KMS-11 (cell line): ENCODE measurements at regions not wholly inside any gene's neighbourhood (a gene's known extent, or its start where the extent isn't known, plus 50 kb on each side); places are given as distances from the start of the nearest gene placed in this dataset.

Source experiments
- H2AFZ ChIP-seq: fragments of 200-600 bp; sonication (generic); 2 replicates; pipeline ENCODE4 v1.6.1; 2016; ENCODE audit warnings: antibody characterized with exemption, mixed run types, low read depth
- H3K27ac ChIP-seq: fragments of 200-600 bp; sonication (generic); 2 replicates; pipeline ENCODE4 v1.6.1; 2016; ENCODE audit warnings: mild to moderate bottlenecking, mixed run types
- H3K27me3 ChIP-seq: fragments of 200-600 bp; sonication (generic); 2 replicates; pipeline ENCODE4 v1.6.1; 2017; ENCODE audit warnings: mild to moderate bottlenecking, low read depth, mixed run types, moderate library complexity; ENCODE audit not compliant: insufficient read depth
- H3K36me3 ChIP-seq: fragments of 200-600 bp; sonication (generic); 2 replicates; pipeline ENCODE4 v1.6.1; 2017; ENCODE audit warnings: mild to moderate bottlenecking, mixed run types; ENCODE audit not compliant: insufficient read depth
- H3K4me1 ChIP-seq: fragments of 200-600 bp; sonication (generic); 2 replicates; pipeline ENCODE4 v1.6.1; 2016; ENCODE audit warnings: mild to moderate bottlenecking, low read depth, mixed run types; ENCODE audit not compliant: poor library complexity, severe bottlenecking
- H3K4me2 ChIP-seq: fragments of 200-600 bp; sonication (generic); 2 replicates; pipeline ENCODE4 v1.7.0; 2016; ENCODE audit warnings: mild to moderate bottlenecking, mixed run types
- H3K4me3 ChIP-seq: fragments of 200-600 bp; sonication (generic); IDR thresholded peaks from 2 replicates; pipeline ENCODE4 v1.6.1; 2017; ENCODE audit warnings: low read depth, low read length, mixed read lengths; ENCODE audit not compliant: insufficient read depth
- H3K79me2 ChIP-seq: fragments of 200-600 bp; sonication (generic); 2 replicates; pipeline ENCODE4 v1.6.1; 2016; ENCODE audit warnings: low read depth, mixed run types; ENCODE audit not compliant: insufficient read depth
- H3K9ac ChIP-seq: fragments of 200-600 bp; sonication (generic); 2 replicates; pipeline ENCODE4 v1.6.1; 2016; ENCODE audit warnings: mild to moderate bottlenecking, mixed run types
- H4K20me1 ChIP-seq: fragments of 200-600 bp; sonication (generic); 2 replicates; pipeline ENCODE4 v1.6.1; 2016; ENCODE audit warnings: mild to moderate bottlenecking, mixed run types; ENCODE audit not compliant: insufficient read depth
- TF ChIP-seq, protein P1 (sequence below): fragments of 200-600 bp; sonication (generic); conservative IDR thresholded peaks from 2 replicates; pipeline ENCODE4 v1.6.1; 2017; ENCODE audit warnings: low read depth, mild to moderate bottlenecking, antibody characterized with exemption, low read length, moderate library complexity, mixed read lengths

DNA sequence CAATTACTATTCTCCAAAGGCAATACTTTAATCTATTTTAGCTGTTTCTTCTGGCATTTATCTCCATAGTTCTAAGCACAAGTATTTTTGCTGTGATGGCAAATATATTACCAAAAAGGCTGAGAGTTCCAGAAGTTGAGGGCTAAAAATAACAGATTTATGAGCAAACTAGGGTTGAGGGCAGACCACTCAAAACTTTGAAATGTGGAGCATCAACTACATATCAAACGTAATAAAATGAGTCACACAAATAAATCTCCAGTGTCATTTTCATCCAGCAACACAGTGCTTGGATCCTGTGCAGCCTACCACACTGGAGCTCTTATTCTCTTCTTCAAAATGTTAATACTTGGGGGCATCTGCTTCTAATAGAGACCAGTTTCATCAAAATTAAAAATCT is 163.9 kb downstream of the HS3ST1 start:
- Histone ChIP-seq H3K4me1 (no peaks in the 10 kb centered on the region), H2AFZ (no peak overlapping the region), H3K79me2 (no peaks in the 10 kb centered on the region), H4K20me1 (no peaks in the 10 kb centered on the region), H3K4me3 (no peak overlapping the region), H3K27ac (no peak overlapping the region), H3K27me3 (no peaks in the 10 kb centered on the region), H3K36me3 (no peaks in the 10 kb centered on the region), H3K9ac (no peak overlapping the region), H3K4me2 (no peak overlapping the region)
- TF ChIP-seq, protein P1, sequence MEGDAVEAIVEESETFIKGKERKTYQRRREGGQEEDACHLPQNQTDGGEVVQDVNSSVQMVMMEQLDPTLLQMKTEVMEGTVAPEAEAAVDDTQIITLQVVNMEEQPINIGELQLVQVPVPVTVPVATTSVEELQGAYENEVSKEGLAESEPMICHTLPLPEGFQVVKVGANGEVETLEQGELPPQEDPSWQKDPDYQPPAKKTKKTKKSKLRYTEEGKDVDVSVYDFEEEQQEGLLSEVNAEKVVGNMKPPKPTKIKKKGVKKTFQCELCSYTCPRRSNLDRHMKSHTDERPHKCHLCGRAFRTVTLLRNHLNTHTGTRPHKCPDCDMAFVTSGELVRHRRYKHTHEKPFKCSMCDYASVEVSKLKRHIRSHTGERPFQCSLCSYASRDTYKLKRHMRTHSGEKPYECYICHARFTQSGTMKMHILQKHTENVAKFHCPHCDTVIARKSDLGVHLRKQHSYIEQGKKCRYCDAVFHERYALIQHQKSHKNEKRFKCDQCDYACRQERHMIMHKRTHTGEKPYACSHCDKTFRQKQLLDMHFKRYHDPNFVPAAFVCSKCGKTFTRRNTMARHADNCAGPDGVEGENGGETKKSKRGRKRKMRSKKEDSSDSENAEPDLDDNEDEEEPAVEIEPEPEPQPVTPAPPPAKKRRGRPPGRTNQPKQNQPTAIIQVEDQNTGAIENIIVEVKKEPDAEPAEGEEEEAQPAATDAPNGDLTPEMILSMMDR, result no peak

DNA sequence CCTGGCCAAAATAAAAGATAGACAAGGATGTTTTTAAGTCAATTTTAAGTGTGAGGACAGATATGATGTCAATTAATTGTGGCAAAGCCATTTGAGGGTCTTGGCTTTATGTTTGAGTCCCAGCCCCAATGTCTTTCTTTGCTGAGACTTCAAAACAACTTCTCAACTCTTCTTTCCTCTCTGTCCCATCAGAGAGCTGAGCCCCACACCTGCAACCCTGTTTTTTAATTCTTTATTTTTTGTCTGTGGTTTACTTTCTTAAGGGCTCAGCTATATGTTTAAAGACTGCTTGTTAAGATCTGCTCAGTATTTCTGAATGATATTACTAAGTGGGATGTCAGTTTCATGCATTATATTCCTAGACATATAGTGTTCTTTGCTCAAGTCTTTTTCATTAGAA is 164.3 kb downstream of the HS3ST1 start:
- Histone ChIP-seq H3K4me2 (no peak overlapping the region), H4K20me1 (no peaks in the 10 kb centered on the region), H3K4me3 (no peak overlapping the region), H3K27me3 (no peaks in the 10 kb centered on the region), H3K9ac (no peak overlapping the region), H3K79me2 (no peaks in the 10 kb centered on the region), H3K4me1 (no peaks in the 10 kb centered on the region), H2AFZ (no peak overlapping the region), H3K36me3 (no peaks in the 10 kb centered on the region), H3K27ac (no peak overlapping the region)
- TF ChIP-seq, protein P1, result no peak

DNA sequence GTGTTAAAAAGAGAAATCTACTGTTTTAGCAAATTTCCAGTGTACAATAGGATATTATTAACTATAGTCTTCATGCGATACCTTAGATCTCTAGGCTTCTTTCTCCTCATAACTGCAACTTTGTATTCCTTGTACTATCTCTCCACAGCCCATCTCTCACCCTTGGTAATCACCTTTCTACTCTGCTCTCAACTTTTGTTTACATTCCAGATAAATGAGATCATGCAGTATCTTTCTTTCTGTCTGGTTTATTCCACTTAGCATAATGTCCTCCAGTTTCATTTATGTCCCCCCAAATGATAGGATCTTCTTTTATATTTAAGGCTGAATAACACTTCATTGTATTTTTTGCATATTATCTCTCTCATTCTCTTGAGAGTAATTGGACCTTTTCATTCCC is 165.5 kb downstream of the HS3ST1 start:
- no peaks in the 10 kb centered on the region for H3K27me3 ChIP-seq
- H4K20me1 ChIP-seq, result no peaks in the 10 kb centered on the region
- H3K4me1 ChIP-seq, result no peaks in the 10 kb centered on the region
- no peak overlapping the region for H3K9ac ChIP-seq
- H3K4me2 ChIP-seq, result no peak overlapping the region
- no peaks in the 10 kb centered on the region for H3K79me2 ChIP-seq
- TF ChIP-seq, protein P1, result no peak
- H3K36me3 ChIP-seq, result no peaks in the 10 kb centered on the region
- H3K27ac ChIP-seq, result no peak overlapping the region
- no peak overlapping the region for H3K4me3 ChIP-seq
- no peak overlapping the region for H2AFZ ChIP-seq

DNA sequence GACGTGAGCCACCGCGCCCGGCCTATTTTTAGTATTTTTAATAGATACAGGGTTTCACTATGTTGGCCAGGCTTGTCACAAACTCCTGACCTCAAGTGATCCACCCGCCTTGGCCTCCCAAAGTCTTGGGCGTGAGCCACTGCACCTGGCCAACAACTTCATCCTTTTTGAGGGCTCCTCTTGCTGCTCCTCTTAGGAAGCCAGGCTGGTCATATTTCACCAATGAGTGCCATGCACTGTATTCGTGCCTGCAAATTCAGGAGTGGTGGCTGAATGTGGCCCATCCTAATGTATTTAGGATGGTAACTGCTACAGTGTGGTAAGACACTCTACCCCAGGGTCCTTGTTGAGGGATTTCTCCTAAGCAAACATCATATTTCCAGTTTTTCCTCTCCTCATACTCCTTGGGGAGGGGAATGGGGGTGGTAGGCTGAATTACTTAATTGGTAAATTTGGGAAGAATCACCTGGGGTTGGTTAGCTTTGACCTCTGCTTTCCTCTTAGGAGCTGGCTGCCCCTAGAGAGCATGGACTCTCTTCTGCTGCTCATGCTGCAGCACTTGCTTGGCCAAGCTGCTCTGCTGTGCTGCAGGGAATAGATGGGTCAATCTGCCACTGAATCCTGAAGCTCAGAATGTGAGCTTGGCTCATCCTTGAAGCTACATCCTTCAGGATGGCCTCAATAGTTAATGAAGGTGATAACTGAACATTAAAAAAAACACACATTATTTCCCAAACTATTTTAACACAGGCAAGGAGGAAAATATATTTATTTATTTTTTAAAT is 167.4 kb downstream of the HS3ST1 start:
- no peak overlapping the region for H3K27ac ChIP-seq
- no peaks in the 10 kb centered on the region for H3K4me1 ChIP-seq
- H3K36me3 ChIP-seq, result no peaks in the 10 kb centered on the region
- H3K27me3 ChIP-seq, result no peaks in the 10 kb centered on the region
- no peaks in the 10 kb centered on the region for H3K79me2 ChIP-seq
- no peak overlapping the region for H3K4me2 ChIP-seq
- H3K9ac ChIP-seq, result no peak overlapping the region
- H2AFZ ChIP-seq, result no peak overlapping the region
- TF ChIP-seq, protein P1, result no peak
- no peaks in the 10 kb centered on the region for H4K20me1 ChIP-seq
- no peak overlapping the region for H3K4me3 ChIP-seq
